22Rv1 (cell line): ENCODE measurements at regions not wholly inside any gene's neighbourhood (a gene's known extent, or its start where the extent isn't known, plus 50 kb on each side); places are given as distances from the start of the nearest gene placed in this dataset.
"Not testable (repeated sequence)": the region's sequence is repeated elsewhere in the genome, so short reads cannot be mapped to it uniquely, and the experiment has no call there.

Source experiments
- H3K27ac ChIP-seq: fragments of 450-650 bp; 2 replicates; pipeline ENCODE4 v1.5.1; 2017
- ZFX ChIP-seq: fragments of 450-650 bp; IDR thresholded peaks from 2 replicates; pipeline ENCODE4 v1.6.1; 2017; ENCODE audit warnings: antibody characterized with exemption, borderline replicate concordance
- TF ChIP-seq, protein P1 (sequence below): fragments of 450-650 bp; IDR thresholded peaks from 2 replicates; pipeline ENCODE4 v1.5.1; 2017; ENCODE audit warnings: mild to moderate bottlenecking

- H3K27ac ChIP-seq, result no peak overlapping the region
- no peak for TF ChIP-seq ZFX
- TF ChIP-seq, protein P1, sequence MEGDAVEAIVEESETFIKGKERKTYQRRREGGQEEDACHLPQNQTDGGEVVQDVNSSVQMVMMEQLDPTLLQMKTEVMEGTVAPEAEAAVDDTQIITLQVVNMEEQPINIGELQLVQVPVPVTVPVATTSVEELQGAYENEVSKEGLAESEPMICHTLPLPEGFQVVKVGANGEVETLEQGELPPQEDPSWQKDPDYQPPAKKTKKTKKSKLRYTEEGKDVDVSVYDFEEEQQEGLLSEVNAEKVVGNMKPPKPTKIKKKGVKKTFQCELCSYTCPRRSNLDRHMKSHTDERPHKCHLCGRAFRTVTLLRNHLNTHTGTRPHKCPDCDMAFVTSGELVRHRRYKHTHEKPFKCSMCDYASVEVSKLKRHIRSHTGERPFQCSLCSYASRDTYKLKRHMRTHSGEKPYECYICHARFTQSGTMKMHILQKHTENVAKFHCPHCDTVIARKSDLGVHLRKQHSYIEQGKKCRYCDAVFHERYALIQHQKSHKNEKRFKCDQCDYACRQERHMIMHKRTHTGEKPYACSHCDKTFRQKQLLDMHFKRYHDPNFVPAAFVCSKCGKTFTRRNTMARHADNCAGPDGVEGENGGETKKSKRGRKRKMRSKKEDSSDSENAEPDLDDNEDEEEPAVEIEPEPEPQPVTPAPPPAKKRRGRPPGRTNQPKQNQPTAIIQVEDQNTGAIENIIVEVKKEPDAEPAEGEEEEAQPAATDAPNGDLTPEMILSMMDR, result no peak
Observed at GRCh38 chr6:27138837-27139755, 108.4 kb upstream of the PRSS16 start.

- no peak overlapping the region for H3K27ac ChIP-seq
- TF ChIP-seq, protein P1, result no peak
- TF ChIP-seq ZFX, result no peak
Observed at GRCh38 chr6:27139756-27140579, 107.5 kb upstream of the PRSS16 start.

DNA sequence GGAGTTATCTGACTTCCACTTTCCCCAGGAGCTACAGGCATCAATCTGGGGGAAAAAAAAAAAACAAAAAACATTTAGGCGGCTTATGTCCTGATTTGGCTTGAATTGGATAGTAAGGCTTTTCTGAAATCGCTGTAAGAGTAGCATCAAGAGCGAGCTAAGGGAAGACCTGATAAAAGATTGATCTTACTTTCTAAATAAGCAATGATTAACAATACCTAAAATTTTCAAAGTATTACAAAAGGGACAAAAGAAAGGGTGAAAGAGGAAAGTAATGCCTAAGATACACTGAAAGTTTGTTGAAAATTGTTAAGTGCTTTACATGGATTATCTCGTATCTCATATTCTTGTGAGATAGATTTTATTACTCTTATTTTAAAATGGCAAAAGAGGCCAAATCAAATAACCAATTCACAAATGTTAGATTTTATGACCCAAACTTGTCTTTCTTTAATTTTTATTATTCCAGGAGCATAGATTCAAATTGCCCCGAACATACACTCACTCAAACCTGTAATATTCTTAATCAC is 106.4 kb upstream of the PRSS16 start:
- TF ChIP-seq ZFX, result no peak
- TF ChIP-seq, protein P1, result no peak
- H3K27ac ChIP-seq, result no peak overlapping the region

DNA sequence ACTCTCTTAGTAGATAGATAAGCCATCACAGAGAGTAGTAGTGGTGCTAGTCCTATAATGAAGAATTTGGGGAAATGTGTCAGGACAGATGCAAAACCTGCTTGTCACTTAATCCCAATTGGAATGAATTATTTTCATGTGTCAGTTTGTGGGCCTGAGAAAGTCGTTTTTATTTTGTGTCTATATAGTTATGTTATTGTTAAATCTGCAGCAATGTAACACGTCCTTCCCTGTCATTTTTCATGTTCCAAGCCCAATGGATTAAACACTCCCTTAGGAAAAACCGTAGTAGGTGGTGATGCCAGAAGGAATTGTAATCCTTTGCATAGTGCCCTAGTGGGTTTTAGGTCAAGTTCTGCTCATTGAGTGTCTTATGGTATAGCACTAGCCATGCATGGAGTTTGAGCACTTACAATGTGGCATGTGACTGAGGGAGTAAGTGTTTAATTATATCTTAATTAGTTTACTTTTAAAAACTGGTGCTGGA is 105.9 kb upstream of the PRSS16 start:
- TF ChIP-seq, protein P1, result no peak
- TF ChIP-seq ZFX, result no peak
- H3K27ac ChIP-seq, result no peak overlapping the region

DNA sequence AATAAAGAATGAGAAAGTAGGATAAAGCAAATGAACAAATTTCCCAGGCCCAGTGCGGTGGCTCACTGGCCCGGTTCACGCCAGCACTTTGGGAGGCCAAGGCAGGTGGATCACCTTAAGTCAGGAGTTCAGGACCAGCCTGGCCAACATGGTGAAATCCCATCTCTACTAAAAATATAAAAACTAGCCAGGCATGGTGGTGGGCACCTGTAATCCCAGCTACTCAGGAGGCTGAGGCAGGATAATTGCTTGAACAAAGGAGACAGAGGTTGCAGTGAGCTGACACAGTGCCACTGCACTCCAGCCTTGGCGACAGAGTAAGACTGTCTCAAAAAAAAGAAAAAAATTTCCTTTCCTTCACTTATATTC is 104.5 kb upstream of the PRSS16 start:
- not testable (repeated sequence) for H3K27ac ChIP-seq

DNA sequence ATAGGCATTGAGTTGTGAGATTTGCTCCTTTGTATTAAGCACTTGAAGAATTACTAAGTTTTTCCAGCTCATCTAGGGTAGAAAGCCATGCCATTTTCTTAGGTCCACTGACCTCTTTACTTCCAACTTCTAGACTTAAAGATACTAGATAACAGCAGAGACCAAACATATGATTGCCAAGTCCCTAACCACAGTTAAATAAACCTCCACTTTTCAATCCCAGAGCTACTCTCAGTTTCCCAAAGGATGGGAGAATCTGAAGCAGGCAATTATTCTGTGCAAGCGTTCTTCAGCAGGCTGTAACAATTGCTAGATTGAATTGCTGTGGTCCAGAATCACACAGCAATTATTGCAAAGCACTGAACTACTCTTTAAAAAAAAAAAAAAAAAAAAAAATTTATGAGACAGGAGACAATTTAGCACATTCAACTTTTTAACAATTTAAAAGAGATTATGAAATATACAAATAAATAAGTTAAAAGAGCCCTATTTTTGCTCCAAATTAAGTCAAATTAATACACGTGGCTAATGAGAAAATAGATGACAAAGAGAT is 104.0 kb upstream of the PRSS16 start:
- 0 out of 2 replicates have a peak overlapping the region, but pooled peaks have one; percentile 98 for H3K27ac ChIP-seq
- TF ChIP-seq, protein P1, result no peak
- TF ChIP-seq ZFX, result no peak

DNA sequence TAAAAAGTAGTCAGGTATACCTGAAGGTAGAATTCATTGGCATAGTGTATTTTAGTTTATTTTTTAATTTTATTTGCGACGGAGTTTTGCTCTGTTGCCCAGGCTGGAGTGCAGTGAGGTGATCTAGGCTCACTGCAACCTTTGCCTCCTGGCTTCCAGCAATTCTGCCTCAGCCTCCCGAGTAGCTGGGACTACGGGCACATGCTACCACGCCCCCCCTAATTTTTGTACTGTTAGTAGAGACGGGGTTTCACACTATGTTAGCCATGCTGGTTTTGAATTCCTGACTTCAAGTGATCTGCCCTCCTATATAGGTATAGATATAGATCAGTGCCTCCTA is 102.8 kb upstream of the PRSS16 start:
- TF ChIP-seq ZFX, result no peak
- TF ChIP-seq, protein P1, result no peak
- H3K27ac ChIP-seq, result peak overlapping the region; percentile 98
